WTC11 (cell line): ENCODE measurements at regions not wholly inside any gene's neighbourhood (a gene's known extent, or its start where the extent isn't known, plus 50 kb on each side); places are given as distances from the start of the nearest gene placed in this dataset.

Source experiments
- ATF1 ChIP-seq: sonication (generic); formaldehyde crosslinking; IDR thresholded peaks from 2 replicates; pipeline ENCODE4 v1.8.1; 2023; ENCODE audit warnings: mild to moderate bottlenecking, moderate library complexity, missing genetic modification reagents
- GTF2I ChIP-seq: fragments of 250-450 bp; sonication (Bioruptor Pico); conservative IDR thresholded peaks from 2 replicates; pipeline ENCODE4 v1.4.0; 2021; ENCODE audit warnings: mild to moderate bottlenecking
- KAT7 ChIP-seq: sonication (generic); formaldehyde crosslinking; IDR thresholded peaks from 2 replicates; pipeline ENCODE4 v1.8.1; 2023; ENCODE audit warnings: missing genetic modification reagents, mild to moderate bottlenecking, borderline replicate concordance
- TEAD4 ChIP-seq: sonication (generic); formaldehyde crosslinking; IDR thresholded peaks from 2 replicates; pipeline ENCODE4 v1.8.0; 2022; ENCODE audit warnings: mild to moderate bottlenecking, missing genetic modification reagents
- TF ChIP-seq, protein P1 (sequence below): fragments of 200-600 bp; IDR thresholded peaks from 2 replicates; pipeline ENCODE4 v1.8.0; 2022; ENCODE audit warnings: antibody characterized with exemption
- TF ChIP-seq, protein P2 (sequence below): fragments of 250-450 bp; sonication (Bioruptor Pico); IDR thresholded peaks from 2 replicates; pipeline ENCODE4 v1.8.0; 2021; ENCODE audit warnings: mild to moderate bottlenecking
- TF ChIP-seq, protein P3 (sequence below): sonication (generic); formaldehyde crosslinking; IDR thresholded peaks from 2 replicates; pipeline ENCODE4 v1.8.0; 2022; ENCODE audit warnings: mild to moderate bottlenecking, missing genetic modification reagents
- TF ChIP-seq, protein P4 (sequence below): sonication (generic); formaldehyde crosslinking; IDR thresholded peaks from 2 replicates; pipeline ENCODE4 v1.8.0; 2022; ENCODE audit warnings: mild to moderate bottlenecking, missing genetic modification reagents

DNA sequence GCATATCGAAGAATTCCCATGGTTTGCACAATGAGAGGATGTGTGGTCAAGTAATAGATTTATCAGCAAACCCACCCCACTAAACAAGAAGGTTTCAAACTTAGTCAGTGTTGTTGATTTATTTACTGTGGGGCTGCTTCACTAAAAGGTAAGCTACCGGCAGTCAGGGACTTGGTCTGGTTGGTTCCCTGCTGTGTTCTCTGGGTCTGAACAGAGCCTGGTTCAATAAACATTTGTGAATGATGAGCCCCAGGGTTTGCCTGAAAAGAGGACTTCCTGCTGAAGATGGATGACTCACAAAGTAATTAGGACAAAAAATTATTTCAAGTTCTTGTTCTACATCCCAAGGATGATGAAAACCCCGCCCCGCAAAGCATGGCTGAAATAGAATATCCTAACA lies 108.3 kb downstream of the SPP2 start:
- TF ChIP-seq, protein P1, sequence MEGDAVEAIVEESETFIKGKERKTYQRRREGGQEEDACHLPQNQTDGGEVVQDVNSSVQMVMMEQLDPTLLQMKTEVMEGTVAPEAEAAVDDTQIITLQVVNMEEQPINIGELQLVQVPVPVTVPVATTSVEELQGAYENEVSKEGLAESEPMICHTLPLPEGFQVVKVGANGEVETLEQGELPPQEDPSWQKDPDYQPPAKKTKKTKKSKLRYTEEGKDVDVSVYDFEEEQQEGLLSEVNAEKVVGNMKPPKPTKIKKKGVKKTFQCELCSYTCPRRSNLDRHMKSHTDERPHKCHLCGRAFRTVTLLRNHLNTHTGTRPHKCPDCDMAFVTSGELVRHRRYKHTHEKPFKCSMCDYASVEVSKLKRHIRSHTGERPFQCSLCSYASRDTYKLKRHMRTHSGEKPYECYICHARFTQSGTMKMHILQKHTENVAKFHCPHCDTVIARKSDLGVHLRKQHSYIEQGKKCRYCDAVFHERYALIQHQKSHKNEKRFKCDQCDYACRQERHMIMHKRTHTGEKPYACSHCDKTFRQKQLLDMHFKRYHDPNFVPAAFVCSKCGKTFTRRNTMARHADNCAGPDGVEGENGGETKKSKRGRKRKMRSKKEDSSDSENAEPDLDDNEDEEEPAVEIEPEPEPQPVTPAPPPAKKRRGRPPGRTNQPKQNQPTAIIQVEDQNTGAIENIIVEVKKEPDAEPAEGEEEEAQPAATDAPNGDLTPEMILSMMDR = no peak
- no peak for TF ChIP-seq KAT7 (CRISPR knock-in tag)
- TF ChIP-seq, protein P2, sequence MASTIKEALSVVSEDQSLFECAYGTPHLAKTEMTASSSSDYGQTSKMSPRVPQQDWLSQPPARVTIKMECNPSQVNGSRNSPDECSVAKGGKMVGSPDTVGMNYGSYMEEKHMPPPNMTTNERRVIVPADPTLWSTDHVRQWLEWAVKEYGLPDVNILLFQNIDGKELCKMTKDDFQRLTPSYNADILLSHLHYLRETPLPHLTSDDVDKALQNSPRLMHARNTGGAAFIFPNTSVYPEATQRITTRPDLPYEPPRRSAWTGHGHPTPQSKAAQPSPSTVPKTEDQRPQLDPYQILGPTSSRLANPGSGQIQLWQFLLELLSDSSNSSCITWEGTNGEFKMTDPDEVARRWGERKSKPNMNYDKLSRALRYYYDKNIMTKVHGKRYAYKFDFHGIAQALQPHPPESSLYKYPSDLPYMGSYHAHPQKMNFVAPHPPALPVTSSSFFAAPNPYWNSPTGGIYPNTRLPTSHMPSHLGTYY (CRISPR knock-in tag) = no peak
- no peak for TF ChIP-seq GTF2I (CRISPR knock-in tag)
- TF ChIP-seq, protein P3, sequence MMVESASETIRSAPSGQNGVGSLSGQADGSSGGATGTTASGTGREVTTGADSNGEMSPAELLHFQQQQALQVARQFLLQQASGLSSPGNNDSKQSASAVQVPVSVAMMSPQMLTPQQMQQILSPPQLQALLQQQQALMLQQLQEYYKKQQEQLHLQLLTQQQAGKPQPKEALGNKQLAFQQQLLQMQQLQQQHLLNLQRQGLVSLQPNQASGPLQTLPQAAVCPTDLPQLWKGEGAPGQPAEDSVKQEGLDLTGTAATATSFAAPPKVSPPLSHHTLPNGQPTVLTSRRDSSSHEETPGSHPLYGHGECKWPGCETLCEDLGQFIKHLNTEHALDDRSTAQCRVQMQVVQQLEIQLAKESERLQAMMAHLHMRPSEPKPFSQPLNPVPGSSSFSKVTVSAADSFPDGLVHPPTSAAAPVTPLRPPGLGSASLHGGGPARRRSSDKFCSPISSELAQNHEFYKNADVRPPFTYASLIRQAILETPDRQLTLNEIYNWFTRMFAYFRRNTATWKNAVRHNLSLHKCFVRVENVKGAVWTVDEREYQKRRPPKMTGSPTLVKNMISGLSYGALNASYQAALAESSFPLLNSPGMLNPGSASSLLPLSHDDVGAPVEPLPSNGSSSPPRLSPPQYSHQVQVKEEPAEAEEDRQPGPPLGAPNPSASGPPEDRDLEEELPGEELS = no peak
- TF ChIP-seq TEAD4 (CRISPR knock-in tag) = no peak
- no peak for TF ChIP-seq ATF1 (CRISPR knock-in tag)
- TF ChIP-seq, protein P4, sequence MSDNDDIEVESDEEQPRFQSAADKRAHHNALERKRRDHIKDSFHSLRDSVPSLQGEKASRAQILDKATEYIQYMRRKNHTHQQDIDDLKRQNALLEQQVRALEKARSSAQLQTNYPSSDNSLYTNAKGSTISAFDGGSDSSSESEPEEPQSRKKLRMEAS (CRISPR knock-in tag) = no peak
